Activated B cell treated with CpG ODN at 0.5 μM for 24 hours (primary cell): ENCODE measurements at regions not wholly inside any gene's neighbourhood (a gene's known extent, or its start where the extent isn't known, plus 50 kb on each side); places are given as distances from the start of the nearest gene placed in this dataset.
"Not testable (repeated sequence)": the region's sequence is repeated elsewhere in the genome, so short reads cannot be mapped to it uniquely, and the experiment has no call there.

Experiments used
- ATAC-seq: fragments of 200-7000 bp; cut with Tn5 transposase; one replicate; pipeline ENCODE4 v1.10.0; 2021; ENCODE audit warnings: low read depth, mild to moderate bottlenecking, moderate library complexity
- CTCF ChIA-PET: fragments of 350-600 bp; sonication (Branson Sonifier 250); formaldehyde crosslinking; loops from one replicate; lab custom pipeline; 2021; ENCODE audit warnings: antibody characterized with exemption; lab: Charles Lee
- POLR2A ChIA-PET: fragments of 350-600 bp; sonication (Branson Sonifier 250); formaldehyde crosslinking; loops from one replicate; lab custom pipeline; 2021; ENCODE audit warnings: antibody characterized with exemption; lab: Charles Lee
- DNase-seq: peaks from one replicate; pipeline ENCODE4 v3.0.0; 2022
- H3K27ac Mint-ChIP-seq: one replicate; pipeline ENCODE4 v1.8.0; 2020; ENCODE audit warnings: mixed read lengths
- H3K27me3 Mint-ChIP-seq: one replicate; pipeline ENCODE4 v1.8.0; 2021; ENCODE audit warnings: mixed read lengths
- H3K36me3 Mint-ChIP-seq: one replicate; pipeline ENCODE4 v1.8.0; 2021; ENCODE audit warnings: low read depth, mixed read lengths
- H3K4me1 Mint-ChIP-seq: one replicate; pipeline ENCODE4 v1.8.0; 2021; ENCODE audit warnings: mixed read lengths
- H3K4me3 Mint-ChIP-seq: one replicate; pipeline ENCODE4 v1.8.0; 2020; ENCODE audit warnings: mild to moderate bottlenecking, mixed read lengths
- H3K9me3 Mint-ChIP-seq: one replicate; pipeline ENCODE4 v1.8.0; 2020; ENCODE audit warnings: mixed read lengths
- CTCF ChIP-seq: fragments of 200-600 bp; IDR thresholded peaks from one replicate; pipeline ENCODE4 v1.8.0; 2022; ENCODE audit warnings: antibody characterized with exemption, mild to moderate bottlenecking
- intact Hi-C: fragments of 100-400 bp; cut with micrococcal nuclease; formaldehyde crosslinking; loops from one replicate; pipeline ENCODE4 v1.15.1; 2024

- ChIA-PET POLR2A (no interaction called here), CTCF (no interaction called here)
- intact Hi-C loops: no loop called here
- Mint-ChIP-seq H3K4me1 (no peaks in the 10 kb centered on the region), H3K27me3 (no peaks in the 10 kb centered on the region), H3K9me3 (no peaks in the 10 kb centered on the region), H3K27ac (no peak overlapping the region), H3K4me3 (no peak overlapping the region), H3K36me3 (no peaks in the 10 kb centered on the region)
- DNase-seq (no peak), ATAC-seq (no peak)
- no peak for TF ChIP-seq CTCF
These were observed 211.7 kb downstream of the COX18 start for GRCh38 chr4:72857787-72858186.

GRCh38 chr4:72857216-72857615 lies 212.3 kb downstream of the COX18 start:
- no peak for TF ChIP-seq CTCF
- Mint-ChIP-seq H3K4me3 (no peak overlapping the region), H3K27me3 (no peaks in the 10 kb centered on the region), H3K9me3 (no peaks in the 10 kb centered on the region), H3K27ac (no peak overlapping the region), H3K4me1 (no peaks in the 10 kb centered on the region), H3K36me3 (no peaks in the 10 kb centered on the region)
- intact Hi-C loops: no loop called here
- DNase-seq (no peak), ATAC-seq (no peak)
- ChIA-PET CTCF (no interaction called here), POLR2A (no interaction called here)

- CTCF ChIA-PET: no interaction called here
These were observed 223.0 kb downstream of the COX18 start for GRCh38 chr4:72846280-72847111.

GRCh38 chr4:72843466-72843865 lies 226.1 kb downstream of the COX18 start:
- Mint-ChIP-seq H3K27ac (no peak overlapping the region), H3K27me3 (no peaks in the 10 kb centered on the region), H3K4me1 (no peaks in the 10 kb centered on the region), H3K4me3 (no peak overlapping the region), H3K36me3 (no peaks in the 10 kb centered on the region), H3K9me3 (peaks cover 3% of the 10 kb centered on the region)
- TF ChIP-seq CTCF: no peak
- ATAC-seq (no peak), DNase-seq (no peak)
- intact Hi-C loops: no loop called here
- ChIA-PET POLR2A (no interaction called here), CTCF (no interaction called here)

More at GRCh38 chr4:72846280-72847111, 223.0 kb downstream of the COX18 start:
- Mint-ChIP-seq H3K27ac (no peak overlapping the region), H3K4me3 (no peak overlapping the region), H3K4me1 (no peaks in the 10 kb centered on the region), H3K36me3 (no peaks in the 10 kb centered on the region), H3K27me3 (no peaks in the 10 kb centered on the region), H3K9me3 (peaks cover 7% of the 10 kb centered on the region)
- DNase-seq (no peak), ATAC-seq (peak; percentile 31)
- intact Hi-C loops: no loop called here
- no peak for TF ChIP-seq CTCF
- POLR2A ChIA-PET: no interaction called here

GRCh38 chr4:72842323-72842722 lies 227.2 kb downstream of the COX18 start:
- Mint-ChIP-seq H3K27ac (no peak overlapping the region), H3K36me3 (no peaks in the 10 kb centered on the region), H3K27me3 (no peaks in the 10 kb centered on the region), H3K4me3 (no peak overlapping the region), H3K4me1 (no peaks in the 10 kb centered on the region), H3K9me3 (peaks cover 1% of the 10 kb centered on the region)
- ATAC-seq (no peak), DNase-seq (no peak)
- ChIA-PET POLR2A (no interaction called here), CTCF (no interaction called here)
- intact Hi-C loops: no loop called here
- no peak for TF ChIP-seq CTCF

GRCh38 chr4:72840166-72840565 lies 229.3 kb downstream of the COX18 start:
- H3K9me3 Mint-ChIP-seq, H3K27me3 Mint-ChIP-seq, ATAC-seq, CTCF ChIA-PET, H3K4me1 Mint-ChIP-seq, POLR2A ChIA-PET, H3K36me3 Mint-ChIP-seq, H3K27ac Mint-ChIP-seq, DNase-seq, intact Hi-C loops, H3K4me3 Mint-ChIP-seq: not testable (repeated sequence)
